Fibroblast of the aortic adventitia (primary cell): ENCODE measurements at regions not wholly inside any gene's neighbourhood (a gene's known extent, or its start where the extent isn't known, plus 50 kb on each side); places are given as distances from the start of the nearest gene placed in this dataset.

Experiments
- DNase-seq: peaks from one replicate; pipeline ENCODE4 v3.0.0-alpha.2; 2010; ENCODE audit warnings: low read depth
- H3K4me3 ChIP-seq: 2 replicates; pipeline ENCODE4 v1.5.1; 2011; ENCODE audit warnings: low read depth, mild to moderate bottlenecking, control low read depth, low read length, moderate library complexity
- TF ChIP-seq, protein P1 (sequence below): IDR thresholded peaks from 2 replicates; pipeline ENCODE4 v1.5.1; 2011; ENCODE audit warnings: mild to moderate bottlenecking, low read length, control low read depth, inconsistent platforms; ENCODE audit not compliant: insufficient read depth

DNA sequence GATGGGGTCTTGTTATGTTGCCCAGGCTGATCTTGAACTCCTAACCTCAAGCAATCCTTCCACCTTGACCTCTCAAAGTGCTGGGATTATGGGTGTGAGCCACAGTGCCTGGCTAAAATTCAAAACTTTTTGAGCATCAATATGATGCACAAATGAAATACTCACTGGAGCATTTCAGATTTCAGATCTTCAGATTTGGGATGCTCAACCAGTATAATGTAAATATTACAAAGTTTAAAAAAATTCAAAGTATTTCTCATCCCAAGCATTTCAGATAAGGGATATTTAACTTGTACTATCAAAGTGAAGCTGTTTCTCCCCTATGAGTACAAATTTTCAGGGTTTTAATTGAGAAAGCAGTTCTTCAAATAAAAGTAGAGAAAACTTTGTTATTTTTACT is 164.1 kb upstream of the CCDC68 start:
- DNase-seq, result peak; percentile 9

DNA sequence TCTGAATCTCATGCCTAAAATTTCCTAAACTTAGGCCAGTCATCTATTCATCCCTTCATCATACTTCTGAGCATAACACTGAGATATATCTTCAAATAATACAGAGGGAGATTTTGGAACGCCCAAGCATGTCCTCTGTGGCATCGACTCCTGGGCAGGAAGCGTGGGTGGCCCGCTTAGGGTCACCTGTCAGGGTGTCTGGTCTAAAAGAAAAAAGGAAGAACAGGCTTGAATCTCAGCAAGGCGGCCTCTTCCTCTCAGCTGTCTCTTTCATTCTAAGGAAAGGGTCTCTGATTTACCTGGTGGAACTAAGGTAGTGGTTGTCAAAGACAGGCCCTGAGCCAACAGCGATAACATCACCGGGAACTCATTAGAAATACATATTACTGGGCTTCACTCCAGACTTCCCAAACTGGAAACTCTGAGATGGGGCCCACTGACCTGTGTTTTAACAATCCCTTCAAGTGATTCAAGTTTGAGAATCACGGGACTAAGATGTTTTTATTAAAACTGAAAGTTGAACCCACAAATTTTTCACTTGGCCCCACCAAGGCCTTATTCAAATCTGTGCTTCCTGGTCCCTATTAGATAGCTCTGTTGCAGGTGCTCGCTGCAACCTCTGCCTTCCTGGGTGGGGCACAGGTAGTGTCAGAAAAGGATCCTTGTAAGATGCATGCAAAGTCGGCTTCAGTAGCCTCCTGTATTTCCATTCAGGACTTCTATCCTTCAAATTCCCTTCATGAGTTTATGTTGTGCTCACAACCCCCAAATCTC is 162.3 kb upstream of the CCDC68 start:
- no peak overlapping the region for H3K4me3 ChIP-seq
- TF ChIP-seq, protein P1, sequence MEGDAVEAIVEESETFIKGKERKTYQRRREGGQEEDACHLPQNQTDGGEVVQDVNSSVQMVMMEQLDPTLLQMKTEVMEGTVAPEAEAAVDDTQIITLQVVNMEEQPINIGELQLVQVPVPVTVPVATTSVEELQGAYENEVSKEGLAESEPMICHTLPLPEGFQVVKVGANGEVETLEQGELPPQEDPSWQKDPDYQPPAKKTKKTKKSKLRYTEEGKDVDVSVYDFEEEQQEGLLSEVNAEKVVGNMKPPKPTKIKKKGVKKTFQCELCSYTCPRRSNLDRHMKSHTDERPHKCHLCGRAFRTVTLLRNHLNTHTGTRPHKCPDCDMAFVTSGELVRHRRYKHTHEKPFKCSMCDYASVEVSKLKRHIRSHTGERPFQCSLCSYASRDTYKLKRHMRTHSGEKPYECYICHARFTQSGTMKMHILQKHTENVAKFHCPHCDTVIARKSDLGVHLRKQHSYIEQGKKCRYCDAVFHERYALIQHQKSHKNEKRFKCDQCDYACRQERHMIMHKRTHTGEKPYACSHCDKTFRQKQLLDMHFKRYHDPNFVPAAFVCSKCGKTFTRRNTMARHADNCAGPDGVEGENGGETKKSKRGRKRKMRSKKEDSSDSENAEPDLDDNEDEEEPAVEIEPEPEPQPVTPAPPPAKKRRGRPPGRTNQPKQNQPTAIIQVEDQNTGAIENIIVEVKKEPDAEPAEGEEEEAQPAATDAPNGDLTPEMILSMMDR, result no peak
- DNase-seq, result no peak

More for the DNA sequence above, 164.1 kb upstream of the CCDC68 start:
- no peak overlapping the region for H3K4me3 ChIP-seq
- TF ChIP-seq, protein P1, result no peak

DNA sequence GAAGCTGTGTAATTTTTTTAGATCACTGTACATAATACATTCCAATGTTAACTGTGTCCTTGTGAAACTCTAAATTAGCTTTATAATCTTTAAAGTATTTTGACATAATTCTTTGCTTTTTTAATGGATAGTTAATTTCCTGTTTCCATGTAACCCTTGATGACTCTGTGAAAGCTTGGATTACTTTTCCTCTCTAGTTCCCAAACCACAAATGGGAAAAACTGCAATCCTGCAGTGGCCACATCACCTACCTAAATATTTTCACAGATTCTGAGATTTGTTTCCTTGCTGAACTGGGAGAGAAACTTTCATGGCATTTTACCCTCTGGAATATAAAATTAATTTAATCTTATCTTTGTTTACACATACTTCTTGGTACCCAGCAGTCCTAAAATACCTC is 161.6 kb upstream of the CCDC68 start:
- TF ChIP-seq, protein P1, result no peak
- no peak for DNase-seq
- no peak overlapping the region for H3K4me3 ChIP-seq

DNA sequence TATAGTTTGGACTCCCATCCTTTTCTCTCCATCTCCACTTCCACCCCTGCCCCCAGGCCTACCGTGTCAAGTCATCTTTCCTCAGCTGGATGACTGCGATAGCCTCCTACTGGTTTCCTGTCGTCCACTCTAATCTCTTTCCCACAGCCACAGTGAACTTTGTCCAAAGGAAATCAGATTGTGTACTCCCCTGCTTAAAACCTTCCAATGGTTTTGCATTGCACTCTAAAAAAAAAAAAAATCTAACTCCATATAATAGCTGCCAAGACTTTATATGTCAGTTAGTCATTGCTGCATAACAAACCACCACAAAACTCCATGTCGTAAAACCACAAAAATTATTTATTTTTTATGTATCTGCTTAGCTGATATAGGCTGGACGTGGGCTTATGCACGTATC is 160.2 kb upstream of the CCDC68 start:
- DNase-seq, result no peak
- TF ChIP-seq, protein P1, result no peak
- H3K4me3 ChIP-seq, result no peak overlapping the region

DNA sequence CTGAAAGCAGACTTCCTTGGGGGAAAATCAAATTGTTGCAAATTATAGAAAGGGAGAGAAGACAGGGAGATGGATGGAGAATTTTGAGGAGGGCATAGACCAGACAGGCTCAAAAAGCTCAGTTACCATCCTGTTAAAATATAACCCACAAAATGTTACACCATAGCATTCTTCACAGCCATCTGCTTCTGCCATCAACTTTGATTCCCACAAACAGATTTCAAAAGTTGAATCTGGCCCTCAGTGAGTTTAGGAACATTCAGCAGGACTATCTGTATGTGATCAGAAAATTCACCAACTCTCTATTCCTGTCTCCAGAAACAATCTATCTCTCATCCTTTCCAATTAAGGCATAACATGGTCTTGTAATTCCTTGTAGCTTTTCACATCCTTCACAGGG is 159.8 kb upstream of the CCDC68 start:
- TF ChIP-seq, protein P1, result no peak
- DNase-seq, result no peak
- no peak overlapping the region for H3K4me3 ChIP-seq

DNA sequence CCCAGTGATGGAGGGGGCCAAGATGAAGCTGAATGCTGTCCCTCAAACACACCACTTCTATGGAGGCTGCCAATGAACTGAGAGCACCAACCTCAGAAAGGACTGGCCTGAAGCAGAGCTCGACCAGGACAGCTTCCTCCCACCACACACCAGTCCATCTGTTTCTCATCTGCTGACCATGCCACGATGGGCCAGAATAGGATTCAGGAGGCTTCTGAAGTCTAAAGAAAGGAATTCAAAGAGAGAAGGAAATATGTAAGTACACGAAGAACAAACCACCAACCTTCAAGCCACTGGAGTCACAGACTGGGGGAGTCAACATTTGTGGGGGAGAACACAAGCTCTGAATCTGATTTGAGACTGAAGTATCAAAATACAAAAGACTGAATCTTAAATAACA is 157.6 kb upstream of the CCDC68 start:
- TF ChIP-seq, protein P1, result no peak
- no peak for DNase-seq
- no peak overlapping the region for H3K4me3 ChIP-seq

DNA sequence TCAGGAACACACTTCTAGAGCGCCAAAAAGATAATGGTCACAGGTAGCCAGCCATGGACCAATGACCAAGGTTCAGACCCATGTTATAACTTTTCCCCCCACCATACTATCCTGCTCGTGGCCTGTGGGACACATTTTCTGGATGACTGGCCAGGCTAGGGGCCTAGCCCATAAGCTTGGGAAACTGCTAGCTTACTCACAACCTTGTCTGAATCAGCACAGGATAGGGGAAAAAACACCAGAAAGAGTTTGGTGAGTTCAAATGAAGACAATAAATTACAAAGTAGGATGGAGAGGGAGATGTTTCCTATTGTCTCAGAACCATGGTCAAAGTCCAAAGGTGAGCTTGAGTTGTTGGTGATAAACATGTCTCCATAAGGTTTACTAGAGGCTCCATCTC is 156.3 kb upstream of the CCDC68 start:
- TF ChIP-seq, protein P1, result no peak
- no peak for DNase-seq
- no peak overlapping the region for H3K4me3 ChIP-seq
